Liver (tissue), 3 donors: ENCODE measurements at regions not wholly inside any gene's neighbourhood (a gene's known extent, or its start where the extent isn't known, plus 50 kb on each side); places are given as distances from the start of the nearest gene placed in this dataset.
"Not testable (repeated sequence)": the region's sequence is repeated elsewhere in the genome, so short reads cannot be mapped to it uniquely, and the experiment has no call there.

Source experiments
- EGR1 ChIP-seq, 2 donors: IDR thresholded peaks; 2 replicates each; pipeline ENCODE4 v1.6.1; 2016 to 2018; ENCODE audit warnings: antibody characterized with exemption in 2 of 2, low read depth in 2 of 2
- RAD21 ChIP-seq, 2 donors: IDR thresholded peaks; 2 replicates each; pipeline ENCODE4 v1.6.1; 2016; ENCODE audit warnings: antibody characterized with exemption in 2 of 2, mild to moderate bottlenecking in 2 of 2
- RXRA ChIP-seq, 2 donors: IDR thresholded peaks; 2 replicates each; pipeline ENCODE4 v1.6.1; 2017 to 2018; ENCODE audit warnings: antibody characterized with exemption in 2 of 2, mild to moderate bottlenecking in 1 of 2
- TAF1 ChIP-seq: conservative IDR thresholded peaks from 2 replicates; pipeline ENCODE4 v1.6.1; 2016; ENCODE audit warnings: antibody characterized with exemption, mild to moderate bottlenecking
- YY1 ChIP-seq: IDR thresholded peaks from 2 replicates; pipeline ENCODE4 v1.6.1; 2016; ENCODE audit warnings: antibody characterized with exemption, mild to moderate bottlenecking
- ZBTB33 ChIP-seq: IDR thresholded peaks from 2 replicates; pipeline ENCODE4 v1.6.1; 2016; ENCODE audit warnings: antibody characterized with exemption
- TF ChIP-seq, protein P1 (sequence below): fragments of 150-350 bp; IDR thresholded peaks from 2 replicates; pipeline ENCODE4 v1.5.1; 2017; ENCODE audit warnings: improper control_type of control experiment, low read depth, low read length; ENCODE audit not compliant: missing input control
- TF ChIP-seq, protein P2 (sequence below): IDR thresholded peaks from 2 replicates; pipeline ENCODE4 v1.6.1; 2016; ENCODE audit warnings: antibody characterized with exemption, mild to moderate bottlenecking
- TF ChIP-seq, protein P3 (sequence below): IDR thresholded peaks from 2 replicates; pipeline ENCODE4 v1.6.1; 2016; ENCODE audit warnings: antibody characterized with exemption
- donor health status: healthy.
- donor health status: healthy.

GRCh38 chr6:58123770-58124169 lies 806.3 kb downstream of the PRIM2 start:
- not testable (repeated sequence) for TF ChIP-seq RAD21 (IDR thresholded peaks at IDR 0.05); TAF1; EGR1 (IDR thresholded peaks at IDR 0.05; ENCODE audit: low read depth in 2 of 2); YY1; ZBTB33; RXRA (IDR thresholded peaks at IDR 0.05)
- TF ChIP-seq, protein P1, sequence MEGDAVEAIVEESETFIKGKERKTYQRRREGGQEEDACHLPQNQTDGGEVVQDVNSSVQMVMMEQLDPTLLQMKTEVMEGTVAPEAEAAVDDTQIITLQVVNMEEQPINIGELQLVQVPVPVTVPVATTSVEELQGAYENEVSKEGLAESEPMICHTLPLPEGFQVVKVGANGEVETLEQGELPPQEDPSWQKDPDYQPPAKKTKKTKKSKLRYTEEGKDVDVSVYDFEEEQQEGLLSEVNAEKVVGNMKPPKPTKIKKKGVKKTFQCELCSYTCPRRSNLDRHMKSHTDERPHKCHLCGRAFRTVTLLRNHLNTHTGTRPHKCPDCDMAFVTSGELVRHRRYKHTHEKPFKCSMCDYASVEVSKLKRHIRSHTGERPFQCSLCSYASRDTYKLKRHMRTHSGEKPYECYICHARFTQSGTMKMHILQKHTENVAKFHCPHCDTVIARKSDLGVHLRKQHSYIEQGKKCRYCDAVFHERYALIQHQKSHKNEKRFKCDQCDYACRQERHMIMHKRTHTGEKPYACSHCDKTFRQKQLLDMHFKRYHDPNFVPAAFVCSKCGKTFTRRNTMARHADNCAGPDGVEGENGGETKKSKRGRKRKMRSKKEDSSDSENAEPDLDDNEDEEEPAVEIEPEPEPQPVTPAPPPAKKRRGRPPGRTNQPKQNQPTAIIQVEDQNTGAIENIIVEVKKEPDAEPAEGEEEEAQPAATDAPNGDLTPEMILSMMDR = not testable (repeated sequence)
- TF ChIP-seq, protein P2, sequence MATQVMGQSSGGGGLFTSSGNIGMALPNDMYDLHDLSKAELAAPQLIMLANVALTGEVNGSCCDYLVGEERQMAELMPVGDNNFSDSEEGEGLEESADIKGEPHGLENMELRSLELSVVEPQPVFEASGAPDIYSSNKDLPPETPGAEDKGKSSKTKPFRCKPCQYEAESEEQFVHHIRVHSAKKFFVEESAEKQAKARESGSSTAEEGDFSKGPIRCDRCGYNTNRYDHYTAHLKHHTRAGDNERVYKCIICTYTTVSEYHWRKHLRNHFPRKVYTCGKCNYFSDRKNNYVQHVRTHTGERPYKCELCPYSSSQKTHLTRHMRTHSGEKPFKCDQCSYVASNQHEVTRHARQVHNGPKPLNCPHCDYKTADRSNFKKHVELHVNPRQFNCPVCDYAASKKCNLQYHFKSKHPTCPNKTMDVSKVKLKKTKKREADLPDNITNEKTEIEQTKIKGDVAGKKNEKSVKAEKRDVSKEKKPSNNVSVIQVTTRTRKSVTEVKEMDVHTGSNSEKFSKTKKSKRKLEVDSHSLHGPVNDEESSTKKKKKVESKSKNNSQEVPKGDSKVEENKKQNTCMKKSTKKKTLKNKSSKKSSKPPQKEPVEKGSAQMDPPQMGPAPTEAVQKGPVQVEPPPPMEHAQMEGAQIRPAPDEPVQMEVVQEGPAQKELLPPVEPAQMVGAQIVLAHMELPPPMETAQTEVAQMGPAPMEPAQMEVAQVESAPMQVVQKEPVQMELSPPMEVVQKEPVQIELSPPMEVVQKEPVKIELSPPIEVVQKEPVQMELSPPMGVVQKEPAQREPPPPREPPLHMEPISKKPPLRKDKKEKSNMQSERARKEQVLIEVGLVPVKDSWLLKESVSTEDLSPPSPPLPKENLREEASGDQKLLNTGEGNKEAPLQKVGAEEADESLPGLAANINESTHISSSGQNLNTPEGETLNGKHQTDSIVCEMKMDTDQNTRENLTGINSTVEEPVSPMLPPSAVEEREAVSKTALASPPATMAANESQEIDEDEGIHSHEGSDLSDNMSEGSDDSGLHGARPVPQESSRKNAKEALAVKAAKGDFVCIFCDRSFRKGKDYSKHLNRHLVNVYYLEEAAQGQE = not testable (repeated sequence)
- TF ChIP-seq, protein P3, sequence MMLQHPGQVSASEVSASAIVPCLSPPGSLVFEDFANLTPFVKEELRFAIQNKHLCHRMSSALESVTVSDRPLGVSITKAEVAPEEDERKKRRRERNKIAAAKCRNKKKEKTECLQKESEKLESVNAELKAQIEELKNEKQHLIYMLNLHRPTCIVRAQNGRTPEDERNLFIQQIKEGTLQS = not testable (repeated sequence)
